Gastrocnemius medialis (tissue), 4 donors: ENCODE measurements at regions not wholly inside any gene's neighbourhood (a gene's known extent, or its start where the extent isn't known, plus 50 kb on each side); places are given as distances from the start of the nearest gene placed in this dataset.

Source experiments
- ATAC-seq, 2 donors: fragments of 150-250 bp; one replicate each; pipeline ENCODE4 v1.9.1; 2016
- DNase-seq, 2 donors: peaks; one replicate each; pipeline ENCODE4 v3.0.0-alpha.2; 2019
- H3K27ac ChIP-seq, 4 donors: fragments of 200-600 bp; sonication (generic); 1 replicate in 1 of 4; 2 replicates in 3 of 4; pipeline ENCODE4 v1.5.1; 2016 to 2018; ENCODE audit warnings: mild to moderate bottlenecking in 2 of 4, moderate library complexity in 1 of 4
- H3K27me3 ChIP-seq, 3 donors: fragments of 200-600 bp; sonication (generic) in 2 of 3; 1 replicate in 1 of 3; 2 replicates in 2 of 3; pipeline versions ENCODE4 v1.5.1 to v1.6.0; 2016 to 2019; ENCODE audit warnings: mild to moderate bottlenecking in 1 of 3, moderate library complexity in 1 of 3
- H3K36me3 ChIP-seq, 2 donors: fragments of 200-600 bp; sonication (generic) in 1 of 2; one replicate each; pipeline ENCODE4 v1.5.1; 2017 to 2018
- H3K4me1 ChIP-seq, 2 donors: fragments of 200-600 bp; sonication (generic) in 1 of 2; one replicate each; pipeline ENCODE4 v1.5.1; 2016 to 2017; ENCODE audit warnings: mild to moderate bottlenecking in 2 of 2
- H3K4me3 ChIP-seq, 4 donors: fragments of 200-600 bp; sonication (generic) in 3 of 4; 1 replicate in 1 of 4; 2 replicates in 3 of 4; pipeline ENCODE4 v1.5.1; 2016 to 2019; ENCODE audit warnings: mild to moderate bottlenecking in 2 of 4
- H3K9me3 ChIP-seq, 3 donors: fragments of 200-600 bp; sonication (generic) in 2 of 3; 1 replicate in 1 of 3; 2 replicates in 2 of 3; pipeline ENCODE4 v1.5.1; 2016 to 2019
- CTCF ChIP-seq, 5 experiments: fragments of 450-650 bp in 3 of 5; fragments of 200-600 bp in 2 of 5; sonication (generic) in 2 of 5; IDR thresholded peaks in 4 of 5; conservative IDR thresholded peaks in 1 of 5; 1 replicate in 4 of 5; 2 replicates in 1 of 5; pipeline ENCODE4 v1.5.1; 2016 to 2019; ENCODE audit warnings: antibody characterized with exemption in 5 of 5, mild to moderate bottlenecking in 3 of 5, moderate library complexity in 3 of 5
- POLR2A ChIP-seq, 2 donors: fragments of 450-650 bp; IDR thresholded peaks; one replicate each; pipeline ENCODE4 v1.6.1; 2017; ENCODE audit warnings: antibody characterized with exemption in 2 of 2, mild to moderate bottlenecking in 2 of 2, moderate library complexity in 2 of 2
- in situ Hi-C, 4 donors: fragments of 200-750 bp; cut with MboI; loops; one replicate each; pipeline versions ENCODE4 v1.15.0 to v1.8.0; 2017; ENCODE audit warnings: low sequenced_read_pairs in 4 of 4
- intact Hi-C: fragments of 100-400 bp; cut with DNase I; formaldehyde crosslinking; loops from one replicate; pipeline ENCODE4 v1.15.1; 2023; ENCODE audit warnings: low total_unique reads

GRCh38 chr2:147345246-147345645 is 499.6 kb upstream of the ACVR2A start:
- TF ChIP-seq CTCF (IDR thresholded peaks at IDR 0.05 in 4 of 5, conservative IDR thresholded peaks at IDR 0.05 in 1 of 5) (no peak), POLR2A (IDR thresholded peaks at IDR 0.05) (no peak)
- in situ Hi-C loops = loop anchor here in 1 of 4 donors (25.0 kb wide), 1 partner anchor 258 kb away; no protein-coding TSS in a partner anchor
- no peaks in the 10 kb centered on the region for H3K36me3 ChIP-seq

GRCh38 chr2:147342329-147342728 is 502.5 kb upstream of the ACVR2A start:
- intact Hi-C loops (no loop called here), in situ Hi-C loops (loop anchor here in 1 of 4 donors (25.0 kb wide), 1 partner anchor 255 kb away; no protein-coding TSS in a partner anchor)
- H3K4me1 ChIP-seq = peaks cover 0 to 5% of the 10 kb centered on the region in 2 donors
- no peak overlapping the region for H3K27ac ChIP-seq
- no peaks in the 10 kb centered on the region for H3K27me3 ChIP-seq
- no peaks in the 10 kb centered on the region for H3K9me3 ChIP-seq
- no peak overlapping the region for H3K4me3 ChIP-seq
- DNase-seq (no peak), ATAC-seq (no peak)
- TF ChIP-seq CTCF (IDR thresholded peaks at IDR 0.05 in 4 of 5, conservative IDR thresholded peaks at IDR 0.05 in 1 of 5) (no peak), POLR2A (IDR thresholded peaks at IDR 0.05) (no peak)
- H3K36me3 ChIP-seq = no peaks in the 10 kb centered on the region

More at GRCh38 chr2:147345246-147345645, 499.6 kb upstream of the ACVR2A start:
- ATAC-seq = no peak
- Histone ChIP-seq H3K9me3 (no peaks in the 10 kb centered on the region), H3K27me3 (no peaks in the 10 kb centered on the region), H3K4me3 (no peak overlapping the region), H3K27ac (no peak overlapping the region), H3K4me1 (peaks cover 0 to 9% of the 10 kb centered on the region in 2 donors)
- intact Hi-C loops = no loop called here
- no peak for DNase-seq

GRCh38 chr2:147331790-147332419 is 512.9 kb upstream of the ACVR2A start:
- no peaks in the 10 kb centered on the region for H3K9me3 ChIP-seq
- intact Hi-C loops (loop anchor here (1.0 to 5.0 kb wide), 2 partner anchors 249 to 600 kb away; no protein-coding TSS in a partner anchor), in situ Hi-C loops (loop anchor here in 1 of 4 donors (25.0 kb wide), 1 partner anchor 245 kb away; no protein-coding TSS in a partner anchor)
- ATAC-seq (no peak), DNase-seq (no peak)
- TF ChIP-seq CTCF (IDR thresholded peaks at IDR 0.05 in 4 of 5, conservative IDR thresholded peaks at IDR 0.05 in 1 of 5) = peak in 3 of 5 experiments; percentile 20 to 52 (median 51)
- TF ChIP-seq POLR2A (IDR thresholded peaks at IDR 0.05) = no peak
- H3K4me3 ChIP-seq = no peak overlapping the region
- H3K4me1 ChIP-seq = no peaks in the 10 kb centered on the region
- H3K27me3 ChIP-seq = no peaks in the 10 kb centered on the region
- H3K36me3 ChIP-seq = no peaks in the 10 kb centered on the region
- no peak overlapping the region for H3K27ac ChIP-seq

- in situ Hi-C loops = loop anchor here in 1 of 4 donors (25.0 kb wide), 1 partner anchor 244 kb away; no protein-coding TSS in a partner anchor
- TF ChIP-seq POLR2A (IDR thresholded peaks at IDR 0.05) = no peak
- TF ChIP-seq CTCF (IDR thresholded peaks at IDR 0.05 in 4 of 5, conservative IDR thresholded peaks at IDR 0.05 in 1 of 5) = no peak
Measured at GRCh38 chr2:147330925-147331324, 513.9 kb upstream of the ACVR2A start.

More at GRCh38 chr2:147330925-147331324, 513.9 kb upstream of the ACVR2A start:
- Histone ChIP-seq H3K27ac (no peak overlapping the region), H3K27me3 (no peaks in the 10 kb centered on the region), H3K4me1 (no peaks in the 10 kb centered on the region), H3K36me3 (no peaks in the 10 kb centered on the region), H3K9me3 (no peaks in the 10 kb centered on the region), H3K4me3 (no peak overlapping the region)
- intact Hi-C loops = loop anchor here (5.0 kb wide), 1 partner anchor 599 kb away; no protein-coding TSS in a partner anchor
- DNase-seq = no peak
- ATAC-seq = no peak
